Trophoblast cell (in vitro differentiated cells and primary cell): ENCODE measurements at regions not wholly inside any gene's neighbourhood (a gene's known extent, or its start where the extent isn't known, plus 50 kb on each side); places are given as distances from the start of the nearest gene placed in this dataset.
A peak's percentile ranks its signal among the peaks of the same experiment; 100 is the strongest.

Experiments used
- DNase-seq, 2 donors: peaks; one replicate each; pipeline ENCODE4 v3.0.0-alpha.2; 2016
- H2AFZ ChIP-seq: 2 replicates; pipeline ENCODE4 v1.6.1; 2013; ENCODE audit warnings: low read length, moderate library complexity, mild to moderate bottlenecking; ENCODE audit not compliant: insufficient read depth, poor library complexity
- H2AK5ac ChIP-seq: 2 replicates; pipeline ENCODE4 v1.6.1; 2013; ENCODE audit warnings: mild to moderate bottlenecking, low read length
- H2BK120ac ChIP-seq: 2 replicates; pipeline ENCODE4 v1.6.1; 2013; ENCODE audit warnings: low read length, mild to moderate bottlenecking, moderate library complexity; ENCODE audit not compliant: insufficient read depth, poor library complexity
- H2BK12ac ChIP-seq: 2 replicates; pipeline ENCODE4 v1.6.1; 2013; ENCODE audit warnings: mild to moderate bottlenecking, low read length, moderate library complexity
- H2BK5ac ChIP-seq: 2 replicates; pipeline ENCODE4 v1.6.1; 2013; ENCODE audit warnings: low read length, low read depth, moderate library complexity, mild to moderate bottlenecking; ENCODE audit not compliant: poor library complexity
- H3K14ac ChIP-seq: 2 replicates; pipeline ENCODE4 v1.6.1; 2013; ENCODE audit warnings: mild to moderate bottlenecking, low read length
- H3K18ac ChIP-seq: 2 replicates; pipeline ENCODE4 v1.6.1; 2013; ENCODE audit warnings: mild to moderate bottlenecking, low read length
- H3K23ac ChIP-seq: 2 replicates; pipeline ENCODE4 v1.6.1; 2013; ENCODE audit warnings: low read length
- H3K27ac ChIP-seq: 2 replicates; pipeline ENCODE4 v1.5.1; 2013; ENCODE audit warnings: low read depth, mild to moderate bottlenecking, inconsistent platforms, low read length, moderate library complexity
- H3K27me3 ChIP-seq: 2 replicates; pipeline ENCODE4 v1.6.1; 2013; ENCODE audit warnings: inconsistent platforms, mild to moderate bottlenecking, low read length, moderate library complexity; ENCODE audit not compliant: insufficient read depth
- H3K36me3 ChIP-seq, 2 experiments: 1 replicate in 1 of 2; 2 replicates in 1 of 2; pipeline ENCODE4 v1.6.1; 2013; ENCODE audit warnings: low read length in 2 of 2, mild to moderate bottlenecking in 2 of 2, moderate library complexity in 1 of 2; ENCODE audit not compliant: insufficient read depth in 2 of 2, control insufficient read depth in 1 of 2
- H3K4ac ChIP-seq: 2 replicates; pipeline ENCODE4 v1.6.1; 2013; ENCODE audit warnings: low read depth, mild to moderate bottlenecking, low read length, moderate library complexity
- H3K4me1 ChIP-seq, 2 experiments: 1 replicate in 1 of 2; 2 replicates in 1 of 2; pipeline ENCODE4 v1.6.1; 2013; ENCODE audit warnings: low read length in 2 of 2, mild to moderate bottlenecking in 2 of 2, moderate library complexity in 1 of 2; ENCODE audit not compliant: insufficient read depth in 2 of 2, control insufficient read depth in 1 of 2
- H3K4me2 ChIP-seq: 2 replicates; pipeline ENCODE4 v1.6.1; 2013; ENCODE audit warnings: inconsistent platforms, mild to moderate bottlenecking, low read length, moderate library complexity
- H3K4me3 ChIP-seq: 2 replicates; pipeline ENCODE4 v1.5.1; 2013; ENCODE audit warnings: mild to moderate bottlenecking, low read depth, low read length, inconsistent platforms
- H3K79me1 ChIP-seq: one replicate; pipeline ENCODE4 v1.6.1; 2013; ENCODE audit warnings: low read length
- H3K79me2 ChIP-seq: 2 replicates; pipeline ENCODE4 v1.6.1; 2013; ENCODE audit warnings: low read length, mild to moderate bottlenecking; ENCODE audit not compliant: control insufficient read depth, insufficient read depth, poor library complexity
- H3K9ac ChIP-seq: 2 replicates; pipeline ENCODE4 v1.6.1; 2013; ENCODE audit warnings: mild to moderate bottlenecking, low read length
- H3K9me3 ChIP-seq: 2 replicates; pipeline ENCODE4 v1.6.1; 2013; ENCODE audit warnings: low read depth, mild to moderate bottlenecking, control low read depth, inconsistent platforms, low read length; ENCODE audit not compliant: insufficient read depth
- H4K12ac ChIP-seq: 2 replicates; pipeline ENCODE4 v1.6.1; 2013; ENCODE audit warnings: low read depth, mild to moderate bottlenecking, low read length, moderate library complexity
- H4K8ac ChIP-seq: 2 replicates; pipeline ENCODE4 v1.6.1; 2013; ENCODE audit warnings: low read depth, mild to moderate bottlenecking, low read length, moderate library complexity
- H4K91ac ChIP-seq: one replicate; pipeline ENCODE4 v1.6.1; 2013; ENCODE audit warnings: low read depth, mild to moderate bottlenecking, low read length, moderate library complexity
- WGBS: extraction: QIAGEN DNeasy Blood & Tissue Kit; methylation state at CpG from one replicate; pipeline ENCODE4 v1.1.7; 2013; ENCODE audit warnings: missing lambda C conversion rate; ENCODE audit not compliant: insufficient read length, insufficient coverage; ENCODE audit errors: extremely low coverage; 5-methylcytosine and 5-hydroxymethylcytosine counted together

DNA sequence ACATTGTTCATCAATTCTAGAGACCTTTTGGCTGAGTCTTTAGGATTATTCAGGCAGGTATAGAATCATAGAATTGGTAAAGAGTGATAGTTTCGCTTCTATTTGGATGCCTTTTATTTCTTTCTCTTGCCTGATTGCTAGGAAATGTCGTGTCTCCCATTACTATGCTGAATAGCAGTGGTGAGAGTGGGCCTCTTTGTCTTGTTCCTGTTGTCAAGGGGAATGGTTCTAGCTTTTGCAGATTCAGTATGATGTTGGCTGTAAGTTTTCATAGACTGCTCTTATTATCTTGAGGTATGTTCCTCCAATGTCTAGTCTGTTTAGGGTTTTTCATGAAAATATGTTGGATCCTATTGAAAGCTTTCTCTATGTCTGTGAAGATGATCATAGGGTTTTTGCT, 200.2 kb upstream of the PABPC4L start:
- no peak overlapping the region for H3K14ac ChIP-seq
- H3K18ac ChIP-seq: no peak overlapping the region
- H3K27ac ChIP-seq: no peak overlapping the region
- H3K4ac ChIP-seq: no peak overlapping the region
- no peak overlapping the region for H4K8ac ChIP-seq
- H3K4me3 ChIP-seq: no peak overlapping the region
- H2BK120ac ChIP-seq: no peak overlapping the region
- H3K9ac ChIP-seq: no peak overlapping the region
- no peaks in the 10 kb centered on the region for H3K79me2 ChIP-seq
- no peak overlapping the region for H2BK12ac ChIP-seq
- H3K36me3 ChIP-seq: no peaks in the 10 kb centered on the region
- H3K79me1 ChIP-seq: no peaks in the 10 kb centered on the region
- H2AFZ ChIP-seq: no peak overlapping the region
- no peak overlapping the region for H2BK5ac ChIP-seq
- no peak overlapping the region for H2AK5ac ChIP-seq
- no peak overlapping the region for H3K23ac ChIP-seq
- no peaks in the 10 kb centered on the region for H3K9me3 ChIP-seq
- no peak overlapping the region for H4K12ac ChIP-seq
- no CpG with 5 or more reads among the region's 2 CpGs for WGBS
- DNase-seq: no peak
- H3K4me2 ChIP-seq: no peak overlapping the region
- H4K91ac ChIP-seq: no peak overlapping the region
- no peaks in the 10 kb centered on the region for H3K27me3 ChIP-seq
- H3K4me1 ChIP-seq: no peaks in the 10 kb centered on the region

DNA sequence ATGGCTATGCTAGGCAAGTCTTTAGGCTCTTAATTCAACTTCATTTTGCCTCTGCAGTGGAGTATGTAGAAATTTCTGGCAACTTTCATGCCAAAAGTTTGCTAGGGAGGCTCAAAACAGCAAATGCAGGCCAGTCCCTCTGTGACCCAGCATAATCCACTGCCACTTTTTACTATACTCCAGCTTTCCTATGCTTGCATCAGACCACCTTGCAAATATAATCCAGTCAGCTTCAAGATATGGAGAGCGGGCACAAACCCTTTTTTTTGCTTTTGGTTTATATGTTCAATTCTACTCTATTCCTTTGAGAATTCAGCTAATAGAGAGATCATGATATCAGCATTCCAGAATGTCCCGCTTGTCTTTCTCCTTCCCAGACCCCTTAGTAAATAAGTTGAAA, 192.0 kb upstream of the PABPC4L start:
- Histone ChIP-seq H3K79me1 (peaks cover 3% of the 10 kb centered on the region), H2BK120ac (no peak overlapping the region), H3K4me3 (no peak overlapping the region), H2AFZ (no peak overlapping the region), H3K4me2 (no peak overlapping the region), H3K14ac (no peak overlapping the region), H3K18ac (no peak overlapping the region), H2BK5ac (no peak overlapping the region), H4K91ac (no peak overlapping the region), H3K23ac (no peak overlapping the region), H3K27ac (no peak overlapping the region), H3K79me2 (no peaks in the 10 kb centered on the region), H4K12ac (no peak overlapping the region), H2BK12ac (no peak overlapping the region), H3K4ac (no peak overlapping the region), H2AK5ac (no peak overlapping the region), H3K9ac (peak overlapping the region; percentile 52), H4K8ac (no peak overlapping the region), H3K9me3 (no peaks in the 10 kb centered on the region), H3K27me3 (no peaks in the 10 kb centered on the region), H3K4me1 (no peaks in the 10 kb centered on the region), H3K36me3 (no peaks in the 10 kb centered on the region)
- no peak for DNase-seq
- no CpG with 5 or more reads among the region's 2 CpGs for WGBS

DNA sequence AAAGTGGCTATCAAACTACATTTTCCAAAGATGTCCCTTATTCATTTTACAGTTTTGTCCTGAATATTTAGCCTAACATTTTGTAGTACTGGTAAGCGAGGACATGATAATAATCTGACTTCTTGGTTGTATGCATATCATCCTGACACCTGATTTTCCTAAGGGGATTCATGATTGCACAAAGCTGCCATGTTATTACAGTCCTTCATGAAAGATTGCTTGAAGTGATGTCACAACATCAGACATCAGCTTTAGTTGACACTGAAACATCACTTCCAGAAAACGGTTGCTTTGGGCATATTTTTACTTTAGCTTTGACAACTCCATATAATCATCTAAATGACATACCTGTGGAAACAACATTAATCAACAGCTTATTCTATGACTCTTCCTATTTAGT, 188.7 kb upstream of the PABPC4L start:
- H3K18ac ChIP-seq: no peak overlapping the region
- no peak overlapping the region for H3K27ac ChIP-seq
- no peak overlapping the region for H2BK120ac ChIP-seq
- H4K12ac ChIP-seq: no peak overlapping the region
- no peaks in the 10 kb centered on the region for H3K79me2 ChIP-seq
- H2BK5ac ChIP-seq: no peak overlapping the region
- no peak overlapping the region for H3K9ac ChIP-seq
- H3K23ac ChIP-seq: no peak overlapping the region
- no peak overlapping the region for H4K8ac ChIP-seq
- no peaks in the 10 kb centered on the region for H3K9me3 ChIP-seq
- H3K27me3 ChIP-seq: no peaks in the 10 kb centered on the region
- no peak overlapping the region for H2BK12ac ChIP-seq
- peaks cover 3% of the 10 kb centered on the region for H3K79me1 ChIP-seq
- no peak overlapping the region for H4K91ac ChIP-seq
- H2AFZ ChIP-seq: no peak overlapping the region
- no peaks in the 10 kb centered on the region for H3K36me3 ChIP-seq
- no CpG with 5 or more reads among the region's 2 CpGs for WGBS
- no peak overlapping the region for H3K4ac ChIP-seq
- DNase-seq: no peak
- H3K4me3 ChIP-seq: no peak overlapping the region
- H3K4me2 ChIP-seq: no peak overlapping the region
- no peak overlapping the region for H2AK5ac ChIP-seq
- H3K14ac ChIP-seq: no peak overlapping the region
- no peaks in the 10 kb centered on the region for H3K4me1 ChIP-seq

DNA sequence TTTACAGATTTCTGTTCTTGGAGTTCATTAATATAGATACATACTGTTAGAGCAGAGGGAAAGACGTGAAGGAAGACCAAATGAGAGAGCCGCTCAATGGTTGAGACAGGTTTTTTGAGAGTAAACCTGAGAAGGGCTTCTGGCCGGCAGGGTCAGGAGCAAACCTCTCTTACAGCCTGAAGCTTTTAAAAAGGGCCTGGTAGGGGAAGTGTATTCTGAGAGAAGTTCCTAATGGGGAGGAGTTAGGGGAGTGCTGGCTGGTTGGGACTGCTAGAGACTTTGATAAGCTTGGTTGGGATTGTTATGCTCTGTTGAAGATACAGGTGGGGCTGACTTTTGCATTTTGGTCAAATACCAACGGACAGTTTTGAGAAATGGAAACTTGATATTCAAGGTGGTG, 186.8 kb upstream of the PABPC4L start:
- H3K4ac ChIP-seq: no peak overlapping the region
- no peak overlapping the region for H2BK12ac ChIP-seq
- H2AFZ ChIP-seq: no peak overlapping the region
- H3K9me3 ChIP-seq: no peaks in the 10 kb centered on the region
- H3K4me3 ChIP-seq: no peak overlapping the region
- H3K79me2 ChIP-seq: no peaks in the 10 kb centered on the region
- no peak overlapping the region for H2AK5ac ChIP-seq
- no peak overlapping the region for H3K4me2 ChIP-seq
- no peak overlapping the region for H4K91ac ChIP-seq
- no peak overlapping the region for H2BK5ac ChIP-seq
- H3K4me1 ChIP-seq: no peaks in the 10 kb centered on the region
- H3K79me1 ChIP-seq: no peaks in the 10 kb centered on the region
- H3K27me3 ChIP-seq: no peaks in the 10 kb centered on the region
- H2BK120ac ChIP-seq: no peak overlapping the region
- no peak overlapping the region for H3K27ac ChIP-seq
- no peak overlapping the region for H4K8ac ChIP-seq
- H3K14ac ChIP-seq: no peak overlapping the region
- no CpG with 5 or more reads among the region's 4 CpGs for WGBS
- H3K18ac ChIP-seq: no peak overlapping the region
- no peak overlapping the region for H4K12ac ChIP-seq
- no peak overlapping the region for H3K9ac ChIP-seq
- DNase-seq: no peak
- H3K36me3 ChIP-seq: no peaks in the 10 kb centered on the region
- H3K23ac ChIP-seq: no peak overlapping the region
